Testis (tissue), 2 donors: ENCODE measurements at regions not wholly inside any gene's neighbourhood (a gene's known extent, or its start where the extent isn't known, plus 50 kb on each side); places are given as distances from the start of the nearest gene placed in this dataset.

Experiments
- POLR2A ChIP-seq: fragments of 450-650 bp; IDR thresholded peaks from one replicate; pipeline ENCODE4 v1.6.1; 2017; ENCODE audit warnings: antibody characterized with exemption, mild to moderate bottlenecking, moderate library complexity
- TF ChIP-seq, protein P1 (sequence below), 3 experiments: fragments of 450-650 bp in 2 of 3; fragments of 200-600 bp in 1 of 3; sonication (generic) in 1 of 3; IDR thresholded peaks; one replicate each; pipeline ENCODE4 v1.5.1; 2016 to 2019; ENCODE audit warnings: antibody characterized with exemption in 3 of 3, mild to moderate bottlenecking in 2 of 3, moderate library complexity in 1 of 3

DNA sequence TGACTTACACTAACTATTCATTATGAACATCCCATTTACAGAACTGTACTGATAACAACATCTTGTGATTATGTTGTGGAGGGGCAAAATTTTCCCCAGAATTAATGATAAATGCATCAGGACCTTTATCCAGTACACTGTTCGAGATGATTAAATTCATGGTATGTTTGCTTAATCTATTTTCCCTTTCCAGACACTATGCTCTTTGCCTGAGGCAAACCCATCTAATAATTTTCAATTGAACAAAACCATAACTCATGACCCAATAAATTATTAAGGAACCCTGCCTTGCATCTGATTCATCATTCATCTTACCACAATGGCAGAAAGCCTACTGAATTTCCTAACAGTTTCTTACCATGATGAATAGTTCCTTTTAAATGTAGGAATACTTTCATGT lies 385.0 kb downstream of the DSEL start:
- TF ChIP-seq, protein P1, sequence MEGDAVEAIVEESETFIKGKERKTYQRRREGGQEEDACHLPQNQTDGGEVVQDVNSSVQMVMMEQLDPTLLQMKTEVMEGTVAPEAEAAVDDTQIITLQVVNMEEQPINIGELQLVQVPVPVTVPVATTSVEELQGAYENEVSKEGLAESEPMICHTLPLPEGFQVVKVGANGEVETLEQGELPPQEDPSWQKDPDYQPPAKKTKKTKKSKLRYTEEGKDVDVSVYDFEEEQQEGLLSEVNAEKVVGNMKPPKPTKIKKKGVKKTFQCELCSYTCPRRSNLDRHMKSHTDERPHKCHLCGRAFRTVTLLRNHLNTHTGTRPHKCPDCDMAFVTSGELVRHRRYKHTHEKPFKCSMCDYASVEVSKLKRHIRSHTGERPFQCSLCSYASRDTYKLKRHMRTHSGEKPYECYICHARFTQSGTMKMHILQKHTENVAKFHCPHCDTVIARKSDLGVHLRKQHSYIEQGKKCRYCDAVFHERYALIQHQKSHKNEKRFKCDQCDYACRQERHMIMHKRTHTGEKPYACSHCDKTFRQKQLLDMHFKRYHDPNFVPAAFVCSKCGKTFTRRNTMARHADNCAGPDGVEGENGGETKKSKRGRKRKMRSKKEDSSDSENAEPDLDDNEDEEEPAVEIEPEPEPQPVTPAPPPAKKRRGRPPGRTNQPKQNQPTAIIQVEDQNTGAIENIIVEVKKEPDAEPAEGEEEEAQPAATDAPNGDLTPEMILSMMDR (IDR thresholded peaks at IDR 0.05): no peak
- no peak for TF ChIP-seq POLR2A
